ENCODE measurements at regions not wholly inside any gene's neighbourhood (a gene's known extent, or its start where the extent isn't known, plus 50 kb on each side); places are given as distances from the start of the nearest gene placed in this dataset.

GRCh38 chr11:44498089-44498871 is 67.2 kb upstream of the CD82 start:
- H3K27ac ChIP-seq (ENCODE audit: insufficient read depth, low read length): no peak overlapping the region
- no peak overlapping the region for H2AFZ ChIP-seq (ENCODE audit: low read length)
- DNase-seq (ENCODE audit: low read depth in 2 of 2): no peak
- H3K4me1 ChIP-seq (ENCODE audit: control insufficient read depth, extremely low read depth, insufficient read depth, low read length): no peaks in the 10 kb centered on the region
- H3K9me3 ChIP-seq (ENCODE audit: control insufficient read depth, insufficient read depth, low read depth, low read length): no peaks in the 10 kb centered on the region
- no peak overlapping the region for H3K4me2 ChIP-seq (ENCODE audit: extremely low read depth, insufficient read depth, low read length)
- H3K36me3 ChIP-seq (ENCODE audit: control insufficient read depth, insufficient read depth, low read length): no peaks in the 10 kb centered on the region
- H3K9ac ChIP-seq (ENCODE audit: insufficient read depth, low read length): no peak overlapping the region
- no peaks in the 10 kb centered on the region for H3K79me2 ChIP-seq (ENCODE audit: control insufficient read depth, insufficient read depth, low read length)
- H3K27me3 ChIP-seq (ENCODE audit: control insufficient read depth, insufficient read depth, low read length): peaks cover 2% of the 10 kb centered on the region
- TF ChIP-seq EZH2 (IDR thresholded peaks at IDR 0.05; ENCODE audit: low read length, missing control alignments): no peak
- no peak for TF ChIP-seq CTCF (conservative IDR thresholded peaks at IDR 0.05 in 1 of 2, IDR thresholded peaks at IDR 0.05 in 1 of 2; ENCODE audit: low read depth in 1 of 2, low read length in 2 of 2)
- no peak overlapping the region for H3K4me3 ChIP-seq (replicated peaks in 1 of 4; ENCODE audit: control extremely low read depth in 1 of 4, insufficient read depth in 1 of 4, low read depth in 3 of 4, low read length in 4 of 4)
- H4K20me1 ChIP-seq (ENCODE audit: control insufficient read depth, extremely low read depth, insufficient read depth, low read length): no peaks in the 10 kb centered on the region

GRCh38 chr11:44502506-44502905 is 63.0 kb upstream of the CD82 start:
- no peak overlapping the region for H3K4me2 ChIP-seq (ENCODE audit: extremely low read depth, insufficient read depth, low read length)
- no peak for TF ChIP-seq EZH2 (IDR thresholded peaks at IDR 0.05; ENCODE audit: low read length, missing control alignments)
- no peak overlapping the region for H3K4me3 ChIP-seq (replicated peaks in 1 of 4; ENCODE audit: control extremely low read depth in 1 of 4, insufficient read depth in 1 of 4, low read depth in 3 of 4, low read length in 4 of 4)

GRCh38 chr11:44505581-44506054 is 59.8 kb upstream of the CD82 start:
- no peak overlapping the region for H3K27ac ChIP-seq (ENCODE audit: insufficient read depth, low read length)
- H4K20me1 ChIP-seq (ENCODE audit: control insufficient read depth, extremely low read depth, insufficient read depth, low read length): no peaks in the 10 kb centered on the region
- no peak overlapping the region for H3K4me3 ChIP-seq (replicated peaks in 1 of 4; ENCODE audit: control extremely low read depth in 1 of 4, insufficient read depth in 1 of 4, low read depth in 3 of 4, low read length in 4 of 4)
- peak; percentile 28 to 71 for DNase-seq (ENCODE audit: low read depth in 2 of 2)
- TF ChIP-seq CTCF (conservative IDR thresholded peaks at IDR 0.05 in 1 of 2, IDR thresholded peaks at IDR 0.05 in 1 of 2; ENCODE audit: low read depth in 1 of 2, low read length in 2 of 2) (no peak), EZH2 (IDR thresholded peaks at IDR 0.05; ENCODE audit: low read length, missing control alignments) (no peak)
- no peaks in the 10 kb centered on the region for H3K79me2 ChIP-seq (ENCODE audit: control insufficient read depth, insufficient read depth, low read length)
- H2AFZ ChIP-seq (ENCODE audit: low read length): no peak overlapping the region
- H3K27me3 ChIP-seq (ENCODE audit: control insufficient read depth, insufficient read depth, low read length): peaks cover 4% of the 10 kb centered on the region
- H3K4me1 ChIP-seq (ENCODE audit: control insufficient read depth, extremely low read depth, insufficient read depth, low read length): no peaks in the 10 kb centered on the region
- no peaks in the 10 kb centered on the region for H3K36me3 ChIP-seq (ENCODE audit: control insufficient read depth, insufficient read depth, low read length)
- H3K9ac ChIP-seq (ENCODE audit: insufficient read depth, low read length): no peak overlapping the region
- no peak overlapping the region for H3K4me2 ChIP-seq (ENCODE audit: extremely low read depth, insufficient read depth, low read length)
- H3K9me3 ChIP-seq (ENCODE audit: control insufficient read depth, insufficient read depth, low read depth, low read length): no peaks in the 10 kb centered on the region

More at GRCh38 chr11:44502506-44502905, 63.0 kb upstream of the CD82 start:
- no peaks in the 10 kb centered on the region for H3K36me3 ChIP-seq (ENCODE audit: control insufficient read depth, insufficient read depth, low read length)
- no peaks in the 10 kb centered on the region for H3K9me3 ChIP-seq (ENCODE audit: control insufficient read depth, insufficient read depth, low read depth, low read length)
- no peaks in the 10 kb centered on the region for H3K79me2 ChIP-seq (ENCODE audit: control insufficient read depth, insufficient read depth, low read length)
- no peak for DNase-seq (ENCODE audit: low read depth in 2 of 2)
- no peak overlapping the region for H3K27ac ChIP-seq (ENCODE audit: insufficient read depth, low read length)
- H3K9ac ChIP-seq (ENCODE audit: insufficient read depth, low read length): no peak overlapping the region
- no peaks in the 10 kb centered on the region for H4K20me1 ChIP-seq (ENCODE audit: control insufficient read depth, extremely low read depth, insufficient read depth, low read length)
- H2AFZ ChIP-seq (ENCODE audit: low read length): no peak overlapping the region
- peaks cover 4% of the 10 kb centered on the region for H3K27me3 ChIP-seq (ENCODE audit: control insufficient read depth, insufficient read depth, low read length)
- no peaks in the 10 kb centered on the region for H3K4me1 ChIP-seq (ENCODE audit: control insufficient read depth, extremely low read depth, insufficient read depth, low read length)

All from fibroblast of lung (primary cell).